ENCODE measurements at regions not wholly inside any gene's neighbourhood (a gene's known extent, or its start where the extent isn't known, plus 50 kb on each side); places are given as distances from the start of the nearest gene placed in this dataset.

DNA sequence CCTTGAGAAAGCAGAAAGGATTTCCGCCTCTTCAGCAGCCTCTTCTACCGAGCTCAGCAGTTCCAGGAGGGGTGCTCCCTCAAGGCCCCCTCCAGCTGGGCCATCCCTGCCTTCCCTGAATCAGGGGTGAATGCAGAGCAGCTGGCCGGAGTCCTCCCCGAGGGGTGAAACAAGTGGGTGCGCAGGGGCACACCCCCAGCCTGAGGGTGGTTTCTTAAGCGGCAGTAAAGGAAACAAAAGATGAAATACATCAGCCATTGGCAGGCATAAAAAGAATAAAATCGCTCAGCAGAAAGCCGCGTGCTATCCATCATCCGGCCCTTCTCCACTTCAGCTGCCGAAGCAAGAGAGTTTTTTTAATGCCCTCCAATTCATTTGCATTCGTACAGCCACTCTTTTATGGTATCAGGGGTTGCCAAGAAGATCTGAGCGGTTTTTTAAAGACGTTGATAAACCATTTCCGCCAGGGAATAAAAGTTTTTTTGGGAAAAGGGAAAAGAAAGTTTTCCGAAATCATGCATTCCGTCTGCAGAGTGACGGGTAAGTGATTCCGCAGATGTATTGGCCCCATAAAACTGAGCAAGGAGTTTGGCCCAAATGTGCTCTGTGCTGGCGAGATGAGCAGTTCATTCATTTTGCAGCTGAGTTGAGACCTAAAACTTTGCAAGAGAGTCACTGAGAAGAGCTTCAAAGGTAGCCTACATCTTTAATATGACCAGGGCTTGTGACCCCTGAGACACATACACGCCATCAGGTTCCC is 73.7 kb upstream of the ZC3H12A start:
- no peak overlapping the region for H3K4me3 Mint-ChIP-seq (ENCODE audit: low read depth)
- no peak overlapping the region for H3K27ac Mint-ChIP-seq
- no peak for DNase-seq (ENCODE audit: low spot score, unreplicated experiment)
- H3K9me3 Mint-ChIP-seq (ENCODE audit: low read depth) = no peaks in the 10 kb centered on the region
- H3K27me3 Mint-ChIP-seq = peaks cover 47% of the 10 kb centered on the region
- no peaks in the 10 kb centered on the region for H3K4me1 Mint-ChIP-seq (ENCODE audit: low read depth)
- no peaks in the 10 kb centered on the region for H3K36me3 Mint-ChIP-seq (ENCODE audit: insufficient read depth)
- TF ChIP-seq, protein P1, sequence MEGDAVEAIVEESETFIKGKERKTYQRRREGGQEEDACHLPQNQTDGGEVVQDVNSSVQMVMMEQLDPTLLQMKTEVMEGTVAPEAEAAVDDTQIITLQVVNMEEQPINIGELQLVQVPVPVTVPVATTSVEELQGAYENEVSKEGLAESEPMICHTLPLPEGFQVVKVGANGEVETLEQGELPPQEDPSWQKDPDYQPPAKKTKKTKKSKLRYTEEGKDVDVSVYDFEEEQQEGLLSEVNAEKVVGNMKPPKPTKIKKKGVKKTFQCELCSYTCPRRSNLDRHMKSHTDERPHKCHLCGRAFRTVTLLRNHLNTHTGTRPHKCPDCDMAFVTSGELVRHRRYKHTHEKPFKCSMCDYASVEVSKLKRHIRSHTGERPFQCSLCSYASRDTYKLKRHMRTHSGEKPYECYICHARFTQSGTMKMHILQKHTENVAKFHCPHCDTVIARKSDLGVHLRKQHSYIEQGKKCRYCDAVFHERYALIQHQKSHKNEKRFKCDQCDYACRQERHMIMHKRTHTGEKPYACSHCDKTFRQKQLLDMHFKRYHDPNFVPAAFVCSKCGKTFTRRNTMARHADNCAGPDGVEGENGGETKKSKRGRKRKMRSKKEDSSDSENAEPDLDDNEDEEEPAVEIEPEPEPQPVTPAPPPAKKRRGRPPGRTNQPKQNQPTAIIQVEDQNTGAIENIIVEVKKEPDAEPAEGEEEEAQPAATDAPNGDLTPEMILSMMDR (IDR thresholded peaks at IDR 0.05; ENCODE audit: unreplicated experiment) = no peak

DNA sequence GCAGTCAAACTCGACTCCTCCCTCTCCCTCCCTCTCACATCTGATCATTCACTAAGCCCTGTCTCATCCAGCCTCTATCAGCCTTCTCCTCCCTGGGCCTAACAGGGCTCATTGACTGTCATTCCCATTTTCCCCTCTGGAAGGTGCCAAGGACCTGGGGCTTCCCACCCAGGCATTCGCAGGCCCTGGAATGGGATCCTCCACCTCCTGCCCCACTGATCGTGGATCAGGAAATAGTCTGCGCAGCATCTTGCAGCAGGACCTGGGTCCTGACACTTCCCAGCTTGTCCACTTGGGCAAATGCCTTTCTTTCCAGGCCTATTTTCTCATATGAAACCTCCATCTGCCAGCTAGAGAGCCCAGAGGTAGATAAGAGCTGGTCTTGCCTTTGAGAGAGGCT is 71.2 kb upstream of the ZC3H12A start:
- Mint-ChIP-seq H3K27ac (no peak overlapping the region), H3K4me3 (ENCODE audit: low read depth) (no peak overlapping the region), H3K27me3 (peaks cover 33% of the 10 kb centered on the region), H3K36me3 (ENCODE audit: insufficient read depth) (no peaks in the 10 kb centered on the region), H3K9me3 (ENCODE audit: low read depth) (no peaks in the 10 kb centered on the region), H3K4me1 (ENCODE audit: low read depth) (no peaks in the 10 kb centered on the region)
- DNase-seq (ENCODE audit: low spot score, unreplicated experiment) = no peak
- TF ChIP-seq, protein P1 (IDR thresholded peaks at IDR 0.05; ENCODE audit: unreplicated experiment) = no peak

DNA sequence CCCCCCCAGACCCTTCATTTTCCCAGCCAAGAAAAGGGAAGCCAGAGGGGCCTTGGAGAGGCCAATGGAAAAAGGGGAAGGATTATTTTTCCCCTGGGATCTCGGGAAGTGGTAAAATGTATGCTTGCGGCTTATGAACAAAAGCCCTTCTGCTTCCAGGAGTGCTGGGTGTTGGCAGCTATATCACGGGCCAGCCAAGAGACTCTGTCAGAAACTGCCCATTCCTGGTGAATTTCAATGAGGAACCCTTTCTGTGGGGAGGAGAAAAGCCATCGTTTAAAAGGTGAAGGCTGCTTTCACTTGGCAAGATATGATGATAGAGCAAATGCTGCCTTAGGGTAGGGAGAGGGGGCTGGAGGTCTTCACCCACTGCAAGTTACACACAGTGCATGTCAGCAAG is 69.7 kb upstream of the ZC3H12A start:
- no peaks in the 10 kb centered on the region for H3K9me3 Mint-ChIP-seq (ENCODE audit: low read depth)
- TF ChIP-seq, protein P1 (IDR thresholded peaks at IDR 0.05; ENCODE audit: unreplicated experiment) = no peak
- peaks cover 34% of the 10 kb centered on the region for H3K27me3 Mint-ChIP-seq
- H3K4me3 Mint-ChIP-seq (ENCODE audit: low read depth) = no peak overlapping the region
- H3K27ac Mint-ChIP-seq = no peak overlapping the region
- no peaks in the 10 kb centered on the region for H3K4me1 Mint-ChIP-seq (ENCODE audit: low read depth)
- no peak for DNase-seq (ENCODE audit: low spot score, unreplicated experiment)
- H3K36me3 Mint-ChIP-seq (ENCODE audit: insufficient read depth) = no peaks in the 10 kb centered on the region

DNA sequence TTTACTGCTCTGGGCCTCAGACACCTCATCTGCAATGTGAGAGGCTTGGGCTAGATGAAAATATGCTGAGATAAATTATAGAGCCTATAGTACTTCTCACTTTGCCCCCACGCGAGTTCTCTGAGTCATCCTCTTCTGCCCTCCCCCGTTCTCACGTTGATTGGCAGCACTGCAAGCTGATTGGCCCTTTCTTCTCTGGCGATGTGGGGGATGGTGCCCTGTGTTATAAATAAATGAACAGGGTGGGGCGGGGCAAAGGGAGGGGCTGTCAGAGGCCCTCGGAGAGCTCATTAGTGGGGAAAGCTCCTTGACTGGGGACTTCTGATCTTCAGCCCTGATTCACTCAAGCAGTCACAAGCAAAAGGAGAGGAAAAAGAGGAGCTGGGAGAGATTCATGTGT is 64.3 kb upstream of the ZC3H12A start:
- Mint-ChIP-seq H3K27ac (no peak overlapping the region), H3K9me3 (ENCODE audit: low read depth) (no peaks in the 10 kb centered on the region), H3K27me3 (peaks cover 22% of the 10 kb centered on the region), H3K4me1 (ENCODE audit: low read depth) (no peaks in the 10 kb centered on the region), H3K36me3 (ENCODE audit: insufficient read depth) (no peaks in the 10 kb centered on the region), H3K4me3 (ENCODE audit: low read depth) (no peak overlapping the region)
- TF ChIP-seq, protein P1 (IDR thresholded peaks at IDR 0.05; ENCODE audit: unreplicated experiment) = no peak
- no peak for DNase-seq (ENCODE audit: low spot score, unreplicated experiment)

DNA sequence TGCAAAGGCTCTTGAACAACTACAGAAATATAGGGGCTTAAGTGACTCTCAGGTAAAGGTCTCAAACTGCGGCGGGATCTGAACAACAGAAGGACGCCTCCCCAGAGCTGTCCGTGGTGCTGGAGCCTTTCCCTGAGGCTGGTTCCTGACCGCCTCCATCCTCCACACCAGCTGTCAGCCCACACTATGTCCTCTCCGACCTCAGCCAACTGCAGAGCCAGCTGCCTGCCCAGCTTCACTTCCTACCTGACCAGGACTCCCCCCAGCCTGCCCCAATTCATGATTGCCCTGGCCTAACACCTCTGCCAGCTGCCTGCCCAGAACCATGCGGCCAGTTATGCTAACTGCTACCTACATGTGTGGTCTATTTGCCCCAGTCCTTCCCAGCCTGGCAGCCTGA is 63.6 kb upstream of the ZC3H12A start:
- Mint-ChIP-seq H3K4me3 (ENCODE audit: low read depth) (no peak overlapping the region), H3K27ac (no peak overlapping the region), H3K9me3 (ENCODE audit: low read depth) (peaks cover 5% of the 10 kb centered on the region), H3K36me3 (ENCODE audit: insufficient read depth) (no peaks in the 10 kb centered on the region), H3K27me3 (peaks cover 22% of the 10 kb centered on the region), H3K4me1 (ENCODE audit: low read depth) (no peaks in the 10 kb centered on the region)
- TF ChIP-seq, protein P1 (IDR thresholded peaks at IDR 0.05; ENCODE audit: unreplicated experiment) = no peak
- DNase-seq (ENCODE audit: low spot score, unreplicated experiment) = peak; percentile 63
